GM18507 (cell line): ENCODE measurements at regions not wholly inside any gene's neighbourhood (a gene's known extent, or its start where the extent isn't known, plus 50 kb on each side); places are given as distances from the start of the nearest gene placed in this dataset.

Experiments used
- DNase-seq: peaks from one replicate; pipeline ENCODE4 v3.0.0; 2011; ENCODE audit warnings: low read depth; ENCODE audit not compliant: insufficient read length; ENCODE audit errors: extremely low spot score
- FAIRE-seq: peaks from 2 replicates; lab custom pipeline; 2011; peaks lifted over from hg19 to GRCh38; lab: Jason Lieb, UNC

DNA sequence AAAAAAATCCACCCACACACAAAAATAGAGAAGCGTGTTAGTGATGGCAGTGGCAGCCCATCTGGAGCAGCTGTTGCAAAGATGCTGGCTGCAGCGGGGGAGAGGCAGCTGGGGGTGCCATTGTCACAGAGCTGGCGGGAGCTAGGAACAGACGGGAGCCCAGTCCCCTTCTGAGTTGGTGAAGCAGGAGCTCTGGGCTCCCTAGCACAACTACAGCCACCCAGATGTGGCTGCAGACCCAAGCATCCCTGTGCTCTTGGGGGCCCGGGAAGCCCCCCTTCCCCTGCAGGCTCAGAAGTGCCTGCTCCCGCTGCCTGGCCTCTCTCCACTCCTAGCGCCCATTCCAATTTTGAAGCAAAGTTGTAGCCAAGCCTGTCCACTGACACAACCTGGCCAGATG lies 366.6 kb upstream of the MC4R start:
- DNase-seq (no peak), FAIRE-seq (no peak)

DNA sequence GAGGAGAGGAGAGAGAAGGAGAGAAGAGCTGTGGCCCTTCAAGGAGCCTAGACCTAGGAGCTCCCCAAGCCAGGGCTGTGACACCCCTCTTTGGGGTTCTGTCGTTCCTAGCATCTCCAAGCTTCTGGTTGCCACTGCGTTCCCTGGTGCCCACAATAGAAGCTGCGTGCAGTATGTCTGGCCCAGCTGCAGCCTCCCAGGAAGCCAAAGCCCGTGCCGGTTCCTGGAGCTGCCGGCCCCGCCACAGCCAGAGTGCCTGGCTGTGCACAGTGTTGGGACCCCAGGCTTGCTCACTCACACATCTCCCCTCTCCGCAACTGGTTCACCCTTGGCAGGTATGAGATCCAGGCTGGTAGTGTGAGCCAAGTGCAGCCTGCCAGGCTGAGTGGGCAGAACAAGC lies 367.7 kb upstream of the MC4R start:
- no peak for FAIRE-seq
- no peak for DNase-seq

DNA sequence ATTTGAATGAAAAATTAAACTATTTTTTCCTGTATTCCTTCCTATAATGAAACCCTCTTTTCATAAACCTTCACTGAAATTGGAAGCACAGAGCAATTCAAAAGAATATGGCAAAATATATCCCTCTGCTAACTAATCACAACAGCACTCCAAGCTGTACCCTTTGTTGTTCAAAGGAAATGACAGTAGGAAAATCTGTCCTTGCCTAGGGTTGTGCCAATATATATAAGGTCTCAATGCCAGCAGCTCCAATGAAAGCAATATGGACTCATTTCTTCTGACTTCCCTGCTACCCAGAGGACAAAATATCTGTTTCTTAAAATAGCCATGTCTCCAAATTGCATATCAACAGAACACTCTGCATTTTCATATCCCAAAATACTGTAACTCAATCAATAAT lies 373.9 kb upstream of the MC4R start:
- DNase-seq: no peak
- no peak for FAIRE-seq

DNA sequence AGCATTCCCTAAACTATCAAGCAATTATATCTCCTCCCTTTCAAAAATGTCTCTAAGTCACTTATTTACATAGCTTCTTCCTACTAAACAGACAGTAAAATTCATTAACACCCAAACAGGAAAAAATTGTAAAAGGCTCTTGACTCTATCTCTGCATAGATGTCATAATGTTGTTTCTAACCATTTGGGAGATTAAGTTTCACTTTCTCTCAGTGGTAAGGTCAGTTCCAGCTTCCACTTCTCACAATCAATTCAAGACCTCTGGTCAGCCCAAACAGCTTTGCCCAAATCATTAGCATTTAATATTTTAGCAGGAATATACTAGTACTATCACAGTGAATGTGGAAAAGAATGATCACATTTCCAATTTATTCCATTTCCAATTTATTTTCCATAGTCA lies 374.3 kb upstream of the MC4R start:
- DNase-seq (no peak), FAIRE-seq (no peak)

DNA sequence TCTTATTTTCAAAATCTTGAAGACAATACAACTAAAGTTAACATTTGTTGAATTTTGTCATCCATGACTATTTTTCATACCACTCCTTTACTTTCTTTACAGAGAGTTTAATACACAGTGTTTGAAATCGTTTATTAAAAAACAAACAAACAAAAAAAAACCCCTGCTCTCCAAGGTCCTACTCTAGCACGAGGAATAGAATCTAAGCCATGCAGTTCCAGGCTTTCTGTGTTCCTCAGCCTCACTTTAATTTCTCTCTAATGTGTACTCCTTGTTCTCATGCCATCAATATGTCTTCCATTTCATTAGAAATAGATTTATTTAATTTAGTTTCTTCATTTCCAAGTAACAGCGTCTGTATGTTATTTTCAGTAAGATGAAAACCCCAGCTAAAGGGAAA lies 381.2 kb upstream of the MC4R start:
- FAIRE-seq: no peak

DNA sequence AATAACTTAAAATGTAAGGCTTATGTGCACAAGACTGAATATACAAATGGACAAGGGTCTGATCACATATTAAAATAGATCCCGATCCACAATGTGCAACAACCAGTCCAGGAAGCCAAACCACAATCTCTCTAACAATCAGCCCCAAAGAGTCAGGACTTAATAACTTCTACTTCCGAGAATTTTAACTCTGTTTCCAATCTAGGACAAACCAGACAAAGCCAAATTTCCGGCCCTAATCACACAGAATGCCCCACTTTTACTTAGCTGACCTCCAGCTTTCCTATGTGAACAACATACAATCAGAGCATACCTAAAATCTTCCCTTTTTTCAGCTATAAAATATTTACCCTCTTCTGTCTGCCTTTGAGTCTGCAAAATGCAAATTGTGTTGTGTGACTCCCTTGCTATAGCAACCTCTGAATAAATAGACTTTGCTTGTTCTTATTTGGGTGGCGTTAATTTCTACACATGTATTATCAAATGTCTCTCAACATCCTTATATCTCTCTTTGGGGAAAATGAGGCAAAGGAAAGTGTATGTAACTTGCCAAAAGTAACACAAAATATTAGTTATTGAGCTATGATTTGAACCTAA lies 381.9 kb upstream of the MC4R start:
- no peak for DNase-seq
- FAIRE-seq: no peak

More for the DNA sequence above, 381.2 kb upstream of the MC4R start:
- DNase-seq: no peak

DNA sequence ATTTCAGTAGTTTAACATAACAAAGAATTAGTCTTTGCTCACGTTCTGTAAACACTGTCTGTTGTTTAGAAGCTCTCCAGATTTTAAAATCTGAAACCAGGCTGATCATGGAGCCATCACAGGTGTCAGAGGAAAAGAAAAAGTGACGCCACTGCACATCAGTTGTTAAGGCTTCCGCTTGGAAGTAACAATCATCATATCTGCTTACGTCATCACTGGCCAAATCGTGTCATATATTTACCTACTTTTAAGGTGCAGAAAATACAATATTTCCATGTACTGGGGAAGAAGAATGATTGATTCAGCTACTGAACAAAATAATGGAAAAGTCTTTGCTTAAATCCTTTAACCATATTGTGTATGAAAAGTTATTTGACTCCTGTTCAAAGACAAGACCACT lies 382.6 kb upstream of the MC4R start:
- FAIRE-seq (no peak), DNase-seq (no peak)

DNA sequence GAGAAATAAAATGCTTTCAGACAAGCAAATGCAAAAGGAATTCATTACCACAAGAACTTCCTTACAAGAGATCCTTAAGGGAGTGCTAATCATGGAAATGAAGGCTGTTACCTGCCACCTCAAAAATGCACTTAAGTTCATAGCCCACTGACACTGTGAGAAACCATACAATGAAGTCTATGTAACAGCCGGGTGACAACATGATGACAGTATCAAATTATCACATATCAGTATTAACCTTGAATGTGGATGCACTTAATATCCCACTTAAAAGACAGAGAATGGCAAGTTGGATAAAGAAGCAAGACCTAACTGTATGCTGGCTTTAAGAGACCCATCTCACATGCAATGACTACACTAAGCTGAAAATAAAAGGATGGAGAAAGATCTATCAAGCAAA lies 403.4 kb upstream of the MC4R start:
- DNase-seq (no peak), FAIRE-seq (no peak)

DNA sequence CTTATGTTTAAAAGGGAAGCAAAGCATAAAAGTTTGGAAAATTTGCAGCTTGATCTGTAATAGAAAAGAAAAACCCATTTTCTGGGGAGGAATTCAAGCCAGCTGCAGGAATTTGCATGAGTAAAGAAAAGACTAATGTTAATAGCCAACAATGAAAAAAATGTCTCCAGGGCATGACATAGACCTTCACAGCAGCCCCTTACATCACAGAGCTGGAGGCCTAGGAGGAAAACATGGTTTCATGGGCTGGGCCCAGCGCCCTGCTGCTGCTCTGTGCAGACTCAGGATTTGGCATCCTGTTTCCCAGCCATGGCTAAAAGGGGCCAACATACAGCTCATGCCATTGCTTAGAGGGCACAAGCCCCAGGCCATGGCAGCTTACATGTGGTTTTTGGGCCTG lies 411.6 kb upstream of the MC4R start:
- DNase-seq (no peak), FAIRE-seq (no peak)

DNA sequence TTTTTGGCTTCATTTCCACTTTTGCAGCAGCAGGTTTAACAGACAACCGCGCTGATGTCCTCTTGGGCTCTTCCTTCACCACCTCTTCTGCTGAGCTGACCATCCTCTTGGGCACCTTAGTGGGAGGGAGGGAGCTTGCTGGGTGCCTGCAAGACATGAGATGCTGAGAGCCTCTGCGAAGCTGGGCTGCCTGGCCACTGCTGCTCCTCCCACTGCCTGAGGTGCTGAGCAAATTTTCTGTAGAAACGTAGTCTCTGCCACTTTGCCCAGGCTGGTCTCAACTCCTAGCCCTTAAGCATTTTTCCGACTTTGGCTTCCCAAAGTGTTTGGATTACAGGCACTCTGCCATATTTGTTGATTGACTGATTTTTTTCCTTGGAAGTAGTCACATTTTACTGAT lies 422.2 kb upstream of the MC4R start:
- no peak for DNase-seq
- no peak for FAIRE-seq

DNA sequence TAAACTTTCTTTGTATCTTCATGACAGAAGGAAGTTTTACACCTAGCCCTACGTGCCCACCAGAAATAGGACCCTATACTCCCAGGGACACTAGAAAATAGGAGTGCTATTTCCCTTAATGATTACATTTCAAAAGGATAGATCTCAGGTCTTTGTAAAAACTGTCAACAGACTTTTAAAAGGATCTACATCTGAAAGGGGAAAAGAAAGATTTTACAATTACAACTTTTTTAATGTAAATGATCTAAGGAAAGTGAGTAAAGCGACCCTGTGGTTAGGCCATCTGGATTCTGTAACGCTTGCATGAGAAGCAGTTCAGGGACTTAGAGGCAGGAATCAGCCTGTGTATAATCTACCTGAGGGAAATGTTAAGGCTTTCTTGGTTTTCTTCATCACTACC lies 431.8 kb upstream of the MC4R start:
- DNase-seq: no peak
- FAIRE-seq: no peak

DNA sequence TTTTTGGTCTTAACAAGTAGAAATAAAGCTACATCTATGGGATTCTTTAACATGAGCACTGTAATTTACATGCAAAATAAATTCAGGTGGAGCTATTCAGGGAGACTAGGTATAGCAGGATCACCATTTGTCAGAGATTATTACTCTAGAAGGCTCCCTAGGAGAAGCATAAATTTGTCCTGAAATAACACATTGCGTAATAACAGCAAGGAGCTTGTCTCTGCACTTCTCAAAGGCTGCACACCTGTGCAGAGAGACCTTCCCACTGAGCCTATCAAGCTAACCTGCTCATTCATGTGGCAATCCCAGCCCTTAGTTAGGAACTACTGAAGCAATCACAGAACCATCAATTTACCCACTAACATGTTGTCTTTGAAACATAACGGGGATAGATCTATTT lies 437.4 kb upstream of the MC4R start:
- no peak for DNase-seq
- FAIRE-seq: no peak

DNA sequence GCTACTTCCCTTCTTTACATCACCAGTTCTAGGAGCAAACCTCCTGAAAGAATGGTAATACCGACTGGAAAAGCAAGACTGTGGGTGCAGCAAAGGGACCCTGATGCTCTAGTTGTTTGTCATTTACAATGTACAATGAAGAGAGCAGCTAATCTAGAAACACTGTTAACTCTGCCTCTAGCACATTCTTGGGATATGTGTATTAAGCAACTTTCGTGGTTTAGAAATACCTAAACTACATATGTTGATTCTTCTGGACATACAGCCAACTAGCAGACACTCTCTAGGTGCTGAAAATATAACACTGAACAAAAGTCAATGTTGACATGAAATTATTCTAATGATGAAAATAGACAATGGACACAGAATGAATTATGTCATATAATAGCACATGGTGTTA lies 440.3 kb upstream of the MC4R start:
- DNase-seq (no peak), FAIRE-seq (no peak)

DNA sequence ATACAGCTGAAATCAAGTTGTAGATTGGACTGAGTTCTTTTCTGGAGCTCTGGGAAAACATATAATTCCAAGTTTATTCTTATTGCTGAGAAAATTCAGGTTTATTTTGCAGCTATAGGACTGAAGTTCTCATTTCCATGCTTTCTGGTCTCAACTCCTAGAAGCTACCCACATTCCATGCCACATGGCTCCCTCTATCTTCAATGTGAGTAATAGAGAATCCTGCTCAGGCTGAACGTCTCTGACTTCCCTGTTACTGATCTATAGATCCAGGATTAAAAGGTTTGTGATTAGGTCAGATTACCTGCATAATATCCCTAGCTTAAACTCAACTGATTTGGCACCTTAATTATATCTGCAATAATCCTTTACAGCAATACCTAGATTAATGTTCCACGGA lies 453.8 kb upstream of the MC4R start:
- DNase-seq: no peak
- FAIRE-seq: no peak

DNA sequence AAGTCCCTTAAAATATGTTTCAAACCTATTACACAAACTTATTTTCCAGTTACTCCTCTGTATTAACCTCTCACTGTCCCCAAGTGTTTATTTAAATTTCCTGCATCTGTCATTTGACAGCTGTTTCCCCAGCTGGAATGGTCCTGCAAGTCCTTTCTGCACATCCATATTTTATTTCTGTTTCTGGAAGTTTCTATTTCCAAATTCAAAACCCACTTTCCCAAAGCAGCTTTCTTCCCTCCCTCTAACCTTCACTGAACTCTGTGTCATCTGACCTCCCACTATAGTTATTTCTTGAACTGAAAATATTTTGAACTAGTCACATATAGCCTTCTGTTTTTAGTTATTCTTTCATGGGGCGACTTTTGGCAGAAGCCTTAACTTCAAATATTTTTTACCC lies 459.4 kb upstream of the MC4R start:
- DNase-seq (no peak), FAIRE-seq (no peak)

DNA sequence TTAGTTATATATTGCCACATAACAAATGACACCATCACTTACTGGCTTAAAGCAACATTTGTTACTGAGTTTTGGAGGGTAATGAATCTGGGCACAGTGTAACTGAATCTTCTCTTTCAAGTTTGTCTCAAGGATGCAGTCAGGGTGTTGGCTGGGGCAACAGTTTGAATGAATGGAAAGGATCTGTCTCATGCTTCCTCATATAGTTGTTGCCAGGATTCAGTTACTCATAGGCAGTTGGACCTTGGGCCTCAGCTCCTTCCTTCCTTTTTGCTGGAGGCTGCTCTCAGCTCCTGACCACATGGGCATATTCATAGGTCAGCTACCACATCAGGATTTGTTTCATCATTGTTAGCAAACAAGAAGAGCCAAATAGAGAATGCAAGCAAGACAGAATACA lies 466.1 kb upstream of the MC4R start:
- DNase-seq (no peak), FAIRE-seq (no peak)

DNA sequence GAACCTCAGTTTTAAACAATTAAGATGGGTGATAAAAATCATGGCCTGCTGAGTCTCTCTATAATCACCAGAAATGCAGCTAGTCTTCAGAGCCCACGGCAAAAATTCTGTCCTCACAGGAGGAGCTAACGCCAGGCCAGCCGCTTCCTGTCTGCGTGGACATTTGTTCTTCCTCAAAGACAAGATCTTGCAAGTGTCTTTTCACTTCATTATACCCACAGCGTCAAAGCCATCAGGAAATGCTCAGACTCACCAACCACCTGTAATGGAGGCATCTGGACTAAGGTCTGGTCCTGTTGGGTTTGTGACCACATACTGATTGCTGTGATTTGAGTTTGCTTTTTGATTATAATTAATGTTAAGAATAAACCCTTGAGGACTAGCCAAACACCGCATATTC lies 473.8 kb upstream of the MC4R start:
- DNase-seq: no peak
- FAIRE-seq: no peak

DNA sequence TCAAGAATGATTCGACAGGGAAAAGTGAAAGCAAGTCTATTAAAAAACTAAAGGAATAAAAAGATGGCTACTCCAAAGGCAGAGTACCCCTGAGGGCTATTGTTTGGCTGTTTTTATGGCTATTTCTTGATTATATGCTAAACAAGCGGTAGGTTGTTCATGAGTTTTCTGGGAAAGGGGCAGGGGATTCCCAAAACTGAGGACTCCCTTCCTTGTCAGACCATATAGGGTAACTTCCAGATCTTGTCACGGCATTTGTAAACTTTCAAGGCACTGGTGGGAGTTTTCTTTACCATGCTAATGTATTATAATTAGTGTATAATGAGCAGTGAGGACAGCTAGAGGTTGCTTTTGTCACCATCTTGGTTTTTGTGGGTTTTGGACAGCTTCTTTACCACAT lies 474.9 kb upstream of the MC4R start:
- no peak for DNase-seq
- no peak for FAIRE-seq

DNA sequence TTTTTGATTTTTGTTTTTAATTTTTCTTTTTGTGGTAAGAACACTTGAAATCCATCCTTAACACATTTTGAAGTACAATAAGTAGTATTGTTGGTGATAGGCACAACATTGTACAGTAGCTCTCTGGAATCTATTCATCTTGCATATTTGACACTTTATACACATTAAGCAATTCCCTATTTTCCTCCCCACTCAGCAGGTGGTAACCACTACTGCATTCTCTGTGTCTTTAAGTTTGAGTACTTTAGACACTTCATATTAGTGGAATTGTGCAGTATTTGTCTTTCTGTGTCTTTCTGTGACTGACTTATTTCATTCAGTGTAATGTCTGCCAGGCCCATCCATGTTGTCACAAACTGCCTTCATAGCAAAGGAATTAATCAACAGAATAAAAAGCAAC lies 471.7 kb upstream of the CDH20 start:
- FAIRE-seq (no peak), DNase-seq (no peak)

DNA sequence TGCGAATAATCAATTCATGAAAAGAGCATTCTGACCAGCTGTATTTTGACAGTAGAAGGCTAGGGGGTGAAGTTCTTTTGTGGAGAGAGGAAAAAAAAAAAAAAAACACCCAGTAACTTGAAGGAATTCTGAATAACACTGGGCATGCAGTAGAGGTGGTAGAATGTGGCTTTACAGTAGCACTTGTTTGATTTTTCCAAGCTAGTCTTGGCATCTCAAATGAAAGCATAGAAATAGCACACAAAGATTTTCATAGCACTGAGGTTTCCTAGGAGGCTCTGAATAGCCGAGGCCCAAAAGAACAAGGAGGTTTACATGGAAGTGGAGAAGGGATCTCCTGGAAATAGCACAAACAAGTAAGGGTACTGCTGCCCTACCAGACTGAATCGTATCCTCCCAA lies 470.2 kb upstream of the CDH20 start:
- no peak for FAIRE-seq
- DNase-seq: no peak

DNA sequence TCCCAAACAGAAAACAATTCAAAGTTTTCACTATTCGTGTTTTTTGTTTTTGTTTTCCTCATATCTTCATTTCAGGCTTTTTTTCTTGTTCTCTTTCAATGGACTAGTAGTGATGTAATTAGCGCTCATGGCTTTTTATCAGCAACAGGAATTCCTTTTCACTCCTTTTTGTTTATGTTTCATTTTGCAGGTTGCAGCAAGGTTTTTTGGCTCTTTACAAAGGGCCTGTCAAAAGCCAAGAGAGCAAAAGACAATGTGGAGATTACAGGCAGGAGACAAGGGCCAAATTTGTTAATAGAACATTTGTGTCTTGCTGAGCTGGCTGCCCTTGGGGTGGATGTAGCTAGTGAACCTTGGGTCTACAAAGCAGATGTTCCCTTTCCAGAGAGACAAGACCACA lies 467.4 kb upstream of the CDH20 start:
- DNase-seq (no peak), FAIRE-seq (no peak)
